ENCODE measurements at regions not wholly inside any gene's neighbourhood (a gene's known extent, or its start where the extent isn't known, plus 50 kb on each side); places are given as distances from the start of the nearest gene placed in this dataset.
"Not testable (repeated sequence)": the region's sequence is repeated elsewhere in the genome, so short reads cannot be mapped to it uniquely, and the experiment has no call there.

DNA sequence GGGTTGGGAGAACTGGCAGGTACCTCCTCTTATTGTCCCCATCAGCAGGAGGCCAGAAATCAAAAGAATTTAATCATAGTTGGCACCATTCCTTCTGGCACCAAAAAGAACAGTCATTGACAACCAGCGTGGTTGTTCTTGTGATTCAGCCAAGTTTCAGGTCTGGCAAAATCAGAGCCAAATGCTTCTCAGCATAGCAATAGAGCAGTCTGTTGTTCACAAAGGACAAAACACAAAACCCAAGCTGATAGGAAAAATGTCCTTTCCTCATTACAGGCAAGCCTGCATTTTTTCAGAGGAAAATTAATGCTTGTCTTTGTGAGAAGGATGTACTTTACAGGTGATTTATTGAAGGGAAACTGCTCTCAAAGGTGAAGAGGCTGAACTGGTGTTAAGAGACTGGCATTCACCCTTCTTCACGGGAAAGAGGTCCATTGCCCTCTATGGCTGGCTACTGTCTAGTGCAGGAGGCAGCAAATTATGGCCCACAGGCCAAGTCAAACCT, 241.8 kb upstream of the ARHGAP42 start:
- no peak for ATAC-seq
- Histone ChIP-seq H3K9me3 (peaks cover 5% of the 10 kb centered on the region), H3K36me3 (ENCODE audit: low read depth) (no peaks in the 10 kb centered on the region), H3K4me1 (ENCODE audit: low read depth) (no peaks in the 10 kb centered on the region), H3K4me3 (no peak overlapping the region)
- DNase-seq, result no peak
- intact Hi-C loops (cut with DNase I, micrococcal nuclease), result no loop called here
- TF ChIP-seq, protein P1, sequence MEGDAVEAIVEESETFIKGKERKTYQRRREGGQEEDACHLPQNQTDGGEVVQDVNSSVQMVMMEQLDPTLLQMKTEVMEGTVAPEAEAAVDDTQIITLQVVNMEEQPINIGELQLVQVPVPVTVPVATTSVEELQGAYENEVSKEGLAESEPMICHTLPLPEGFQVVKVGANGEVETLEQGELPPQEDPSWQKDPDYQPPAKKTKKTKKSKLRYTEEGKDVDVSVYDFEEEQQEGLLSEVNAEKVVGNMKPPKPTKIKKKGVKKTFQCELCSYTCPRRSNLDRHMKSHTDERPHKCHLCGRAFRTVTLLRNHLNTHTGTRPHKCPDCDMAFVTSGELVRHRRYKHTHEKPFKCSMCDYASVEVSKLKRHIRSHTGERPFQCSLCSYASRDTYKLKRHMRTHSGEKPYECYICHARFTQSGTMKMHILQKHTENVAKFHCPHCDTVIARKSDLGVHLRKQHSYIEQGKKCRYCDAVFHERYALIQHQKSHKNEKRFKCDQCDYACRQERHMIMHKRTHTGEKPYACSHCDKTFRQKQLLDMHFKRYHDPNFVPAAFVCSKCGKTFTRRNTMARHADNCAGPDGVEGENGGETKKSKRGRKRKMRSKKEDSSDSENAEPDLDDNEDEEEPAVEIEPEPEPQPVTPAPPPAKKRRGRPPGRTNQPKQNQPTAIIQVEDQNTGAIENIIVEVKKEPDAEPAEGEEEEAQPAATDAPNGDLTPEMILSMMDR (IDR thresholded peaks at IDR 0.05), result no peak

DNA sequence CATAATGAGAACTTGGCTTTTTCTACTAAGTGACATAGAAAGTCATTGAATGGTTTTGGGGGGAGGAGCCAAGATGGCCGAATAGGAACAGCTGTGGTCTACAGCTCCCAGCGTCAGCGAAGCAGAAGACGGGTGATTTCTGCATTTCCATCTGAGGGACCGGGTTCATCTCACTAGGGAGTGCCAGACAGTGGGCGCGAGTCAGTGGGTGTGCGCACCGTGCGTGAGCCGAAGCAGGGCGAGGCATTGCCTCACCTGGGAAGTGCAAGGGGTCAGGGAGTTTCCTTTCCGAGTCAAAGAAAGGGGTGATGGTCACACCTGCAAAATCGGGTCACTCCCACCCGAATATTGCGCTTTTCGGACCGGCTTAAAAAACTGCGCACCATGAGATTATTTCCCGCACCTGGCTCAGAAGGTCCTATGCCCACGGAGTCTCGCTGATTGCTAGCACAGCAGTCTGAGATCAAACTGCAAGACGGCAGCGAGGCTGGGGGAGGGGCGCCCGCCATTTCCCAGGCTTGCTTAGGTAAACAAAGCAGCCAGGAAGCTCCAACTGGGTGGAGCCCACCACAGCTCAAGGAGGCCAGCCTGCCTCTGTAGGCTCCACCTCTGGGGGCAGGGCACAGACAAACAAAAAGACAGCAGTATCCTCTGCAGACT, 235.2 kb upstream of the ARHGAP42 start:
- DNase-seq; H3K36me3 ChIP-seq (ENCODE audit: low read depth); ATAC-seq; H3K9me3 ChIP-seq; H3K4me3 ChIP-seq; H3K4me1 ChIP-seq (ENCODE audit: low read depth); intact Hi-C loops (cut with DNase I, micrococcal nuclease): not testable (repeated sequence)

DNA sequence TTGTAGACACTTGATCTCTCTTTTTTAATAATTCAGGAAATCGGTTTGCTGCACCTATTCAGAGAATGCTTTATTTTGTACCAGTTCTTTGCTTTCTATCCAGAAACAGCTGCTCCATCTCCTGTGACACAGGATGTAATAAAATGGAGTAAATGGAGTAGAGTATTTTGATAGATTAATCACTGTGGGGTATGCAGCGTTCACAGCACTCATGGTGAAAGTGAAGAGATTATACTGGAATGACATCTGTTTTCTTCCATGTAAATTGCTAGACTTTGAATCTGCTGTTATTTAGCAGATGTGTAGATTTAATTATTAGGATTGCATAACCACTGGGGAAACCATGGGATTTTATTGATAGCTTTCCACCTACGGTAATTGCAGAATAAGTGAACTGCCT, 227.3 kb upstream of the ARHGAP42 start:
- H3K4me1 ChIP-seq (ENCODE audit: low read depth), result no peaks in the 10 kb centered on the region
- no peak overlapping the region for H3K4me3 ChIP-seq
- intact Hi-C loops (cut with DNase I, micrococcal nuclease), result no loop called here
- H3K36me3 ChIP-seq (ENCODE audit: low read depth), result no peaks in the 10 kb centered on the region
- H3K9me3 ChIP-seq, result no peaks in the 10 kb centered on the region
- DNase-seq (no peak), ATAC-seq (no peak)
- TF ChIP-seq, protein P1 (IDR thresholded peaks at IDR 0.05), result no peak

GRCh38 chr11:100460426-100460825, 226.7 kb upstream of the ARHGAP42 start:
- H3K4me1 ChIP-seq (ENCODE audit: low read depth), result no peaks in the 10 kb centered on the region
- H3K9me3 ChIP-seq, result peaks cover 2% of the 10 kb centered on the region
- H3K4me3 ChIP-seq, result no peak overlapping the region
- TF ChIP-seq, protein P1 (IDR thresholded peaks at IDR 0.05), result no peak
- intact Hi-C loops (cut with DNase I, micrococcal nuclease), result no loop called here
- no peak for DNase-seq
- ATAC-seq, result no peak
- no peaks in the 10 kb centered on the region for H3K36me3 ChIP-seq (ENCODE audit: low read depth)

DNA sequence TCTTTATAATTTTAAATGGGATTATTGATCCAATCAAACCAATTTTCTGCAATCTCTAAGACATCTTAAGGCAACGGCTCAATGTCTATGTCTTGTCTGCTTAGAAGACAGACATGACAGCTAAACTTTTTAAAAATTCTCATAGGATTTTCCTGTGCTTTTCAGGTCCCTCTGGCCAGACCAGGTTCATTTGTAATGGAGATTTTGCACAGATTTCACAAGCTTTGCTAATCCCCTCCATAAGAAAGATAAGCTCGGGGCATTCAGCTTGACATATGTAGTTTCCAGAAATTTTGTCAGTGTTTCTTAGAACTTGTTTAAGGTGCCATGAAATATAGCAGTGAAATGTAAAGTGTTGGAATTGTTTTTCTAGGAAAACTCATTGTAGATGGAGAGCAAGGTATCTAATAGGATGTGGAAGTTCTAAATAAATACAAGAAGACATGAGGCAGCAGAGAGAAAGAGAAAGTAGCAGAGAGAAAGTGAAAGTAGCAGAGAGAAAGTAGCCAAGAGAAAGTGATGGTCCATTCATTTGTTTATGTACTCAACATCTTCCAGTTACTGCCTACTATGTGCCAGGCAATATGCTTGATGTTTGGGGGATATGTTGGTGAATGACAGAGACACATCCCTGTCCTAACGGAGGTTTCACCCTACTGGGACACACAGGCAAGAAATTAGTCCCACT, 219.1 kb upstream of the ARHGAP42 start:
- no peaks in the 10 kb centered on the region for H3K36me3 ChIP-seq (ENCODE audit: low read depth)
- no peak for DNase-seq
- intact Hi-C loops (cut with DNase I, micrococcal nuclease), result no loop called here
- ATAC-seq, result no peak
- no peak overlapping the region for H3K4me3 ChIP-seq
- TF ChIP-seq, protein P1 (IDR thresholded peaks at IDR 0.05), result no peak
- no peaks in the 10 kb centered on the region for H3K4me1 ChIP-seq (ENCODE audit: low read depth)
- H3K9me3 ChIP-seq, result peaks cover 6% of the 10 kb centered on the region

DNA sequence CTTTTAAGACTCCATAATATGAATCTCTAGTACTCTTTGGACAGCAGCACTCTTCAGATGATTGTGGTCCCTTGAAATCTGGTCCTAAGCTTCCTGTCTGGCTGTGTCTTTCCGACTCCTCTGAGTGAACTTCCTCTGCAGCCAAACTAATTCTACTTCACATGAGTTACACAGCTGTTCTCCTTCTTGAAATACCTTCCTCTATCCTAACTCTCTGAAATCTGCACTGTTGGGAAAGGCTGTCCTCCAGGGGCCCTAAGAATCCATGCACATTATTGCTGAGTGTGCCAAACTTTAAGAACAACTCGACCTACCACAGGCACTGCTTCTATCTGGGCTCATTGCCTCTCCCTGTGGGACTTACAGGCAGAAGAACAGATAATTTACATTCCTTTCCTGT, 217.3 kb upstream of the ARHGAP42 start:
- no peak overlapping the region for H3K4me3 ChIP-seq
- intact Hi-C loops (cut with DNase I, micrococcal nuclease), result no loop called here
- no peaks in the 10 kb centered on the region for H3K36me3 ChIP-seq (ENCODE audit: low read depth)
- H3K9me3 ChIP-seq, result peaks cover 6% of the 10 kb centered on the region
- DNase-seq (no peak), ATAC-seq (no peak)
- no peaks in the 10 kb centered on the region for H3K4me1 ChIP-seq (ENCODE audit: low read depth)
- TF ChIP-seq, protein P1 (IDR thresholded peaks at IDR 0.05), result no peak
